ENCODE measurements at regions not wholly inside any gene's neighbourhood (a gene's known extent, or its start where the extent isn't known, plus 50 kb on each side); places are given as distances from the start of the nearest gene placed in this dataset.

DNA sequence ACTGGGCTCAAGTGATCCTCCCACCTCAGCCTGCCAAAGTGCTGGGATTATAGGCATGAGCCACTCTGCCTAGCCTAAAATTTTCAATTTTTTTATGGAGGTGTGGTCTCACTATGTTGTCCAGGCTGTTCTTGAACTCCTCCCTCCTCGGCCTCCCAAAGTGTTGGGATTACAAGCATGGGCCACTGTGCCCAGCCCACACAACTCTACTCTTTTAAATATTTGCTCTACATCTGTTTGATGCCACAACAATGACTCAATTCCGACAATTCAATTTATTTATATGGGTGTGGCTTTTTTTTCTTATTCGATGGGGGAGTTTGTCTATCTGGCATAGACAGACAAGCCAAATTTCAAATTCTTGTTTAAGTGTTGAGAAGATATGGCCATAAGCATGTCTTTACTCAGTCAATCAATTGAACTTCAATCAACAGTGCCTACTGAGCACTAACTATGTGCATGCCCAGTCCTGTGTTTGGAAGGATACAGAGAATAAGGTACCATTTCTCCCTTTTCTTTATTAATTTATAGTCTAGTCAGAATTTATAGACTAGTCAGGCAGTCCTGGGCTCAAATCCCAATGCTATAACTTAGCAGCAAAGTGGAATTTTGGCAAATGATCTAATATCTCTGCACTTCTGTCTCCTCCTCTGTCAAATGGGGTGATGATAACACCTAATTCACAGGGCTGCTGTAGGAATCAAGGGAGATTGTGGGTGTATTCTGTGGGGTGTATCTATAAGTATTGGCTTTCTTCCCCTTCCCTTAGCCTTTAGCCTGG, 54.6 kb upstream of the PIAS1 start:
- FAIRE-seq (no peak), DNase-seq (no peak)
- intact Hi-C loops (cut with DNase I): no loop called here
- Histone ChIP-seq H3K9me3 (ENCODE audit: control insufficient read depth in 2 of 3, insufficient read depth in 1 of 3, low read length in 3 of 3) (no peaks in the 10 kb centered on the region), H3K27ac (ENCODE audit: low read depth in 2 of 2, low read length in 2 of 2) (no peak overlapping the region), H3K27me3 (ENCODE audit: control insufficient read depth, insufficient read depth, low read length) (no peaks in the 10 kb centered on the region), H3K4me3 (ENCODE audit: low read length in 3 of 3) (no peak overlapping the region), H3K4me1 (ENCODE audit: control insufficient read depth in 2 of 3, insufficient read depth in 2 of 3, low read depth in 1 of 3, low read length in 3 of 3) (no peaks in the 10 kb centered on the region), H3K36me3 (ENCODE audit: control insufficient read depth in 2 of 3, insufficient read depth in 3 of 3, low read length in 3 of 3) (no peaks in the 10 kb centered on the region), H3K9ac (ENCODE audit: low read length in 3 of 3) (no peak overlapping the region)
- no peak for TF ChIP-seq CTCF (IDR thresholded peaks at IDR 0.05; ENCODE audit: borderline replicate concordance, extremely low read depth, insufficient read depth)

- intact Hi-C loops (cut with DNase I): no loop called here
- Histone ChIP-seq H3K27ac (ENCODE audit: low read depth in 2 of 2, low read length in 2 of 2) (no peak overlapping the region), H3K9me3 (ENCODE audit: control insufficient read depth in 2 of 3, insufficient read depth in 1 of 3, low read length in 3 of 3) (no peaks in the 10 kb centered on the region), H3K4me1 (ENCODE audit: control insufficient read depth in 2 of 3, insufficient read depth in 2 of 3, low read depth in 1 of 3, low read length in 3 of 3) (no peaks in the 10 kb centered on the region), H3K36me3 (ENCODE audit: control insufficient read depth in 2 of 3, insufficient read depth in 3 of 3, low read length in 3 of 3) (no peaks in the 10 kb centered on the region), H3K9ac (ENCODE audit: low read length in 3 of 3) (no peak overlapping the region), H3K4me3 (ENCODE audit: low read length in 3 of 3) (no peak overlapping the region), H3K27me3 (ENCODE audit: control insufficient read depth, insufficient read depth, low read length) (no peaks in the 10 kb centered on the region)
- DNase-seq (no peak), FAIRE-seq (no peak)
- no peak for TF ChIP-seq CTCF (IDR thresholded peaks at IDR 0.05; ENCODE audit: borderline replicate concordance, extremely low read depth, insufficient read depth)
Measured at GRCh38 chr15:68000754-68001153, 53.4 kb upstream of the PIAS1 start.

GRCh38 chr15:68001811-68002210, 52.3 kb upstream of the PIAS1 start:
- TF ChIP-seq CTCF (IDR thresholded peaks at IDR 0.05; ENCODE audit: borderline replicate concordance, extremely low read depth, insufficient read depth): no peak
- no peaks in the 10 kb centered on the region for H3K36me3 ChIP-seq (ENCODE audit: control insufficient read depth in 2 of 3, insufficient read depth in 3 of 3, low read length in 3 of 3)
- intact Hi-C loops (cut with DNase I): no loop called here
- no peak for DNase-seq
- no peaks in the 10 kb centered on the region for H3K4me1 ChIP-seq (ENCODE audit: control insufficient read depth in 2 of 3, insufficient read depth in 2 of 3, low read depth in 1 of 3, low read length in 3 of 3)
- no peaks in the 10 kb centered on the region for H3K27me3 ChIP-seq (ENCODE audit: control insufficient read depth, insufficient read depth, low read length)
- no peak overlapping the region for H3K9ac ChIP-seq (ENCODE audit: low read length in 3 of 3)
- no peaks in the 10 kb centered on the region for H3K9me3 ChIP-seq (ENCODE audit: control insufficient read depth in 2 of 3, insufficient read depth in 1 of 3, low read length in 3 of 3)
- H3K27ac ChIP-seq (ENCODE audit: low read depth in 2 of 2, low read length in 2 of 2): no peak overlapping the region
- H3K4me3 ChIP-seq (ENCODE audit: low read length in 3 of 3): no peak overlapping the region
- no peak for FAIRE-seq

DNA sequence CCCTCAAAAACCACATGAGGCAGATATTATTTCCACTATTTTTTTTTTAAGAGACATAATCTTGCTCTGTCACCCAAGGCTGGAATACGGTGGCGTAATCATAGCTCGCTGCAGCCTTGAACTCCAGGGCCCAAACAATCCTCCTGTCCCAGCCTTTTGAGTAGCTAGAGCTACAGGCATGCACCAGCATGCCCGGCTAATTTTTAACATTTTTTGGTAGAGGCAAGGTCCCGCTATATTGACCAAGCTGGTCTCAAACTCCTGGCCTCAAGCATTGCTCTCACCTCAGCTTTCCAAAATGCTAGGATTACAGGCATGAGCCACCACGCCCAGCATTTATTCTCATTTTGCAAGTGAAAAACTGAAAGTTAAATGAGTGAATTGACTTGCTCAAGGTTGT, 50.8 kb upstream of the PIAS1 start:
- no peaks in the 10 kb centered on the region for H3K9me3 ChIP-seq (ENCODE audit: control insufficient read depth in 2 of 3, insufficient read depth in 1 of 3, low read length in 3 of 3)
- H3K27me3 ChIP-seq (ENCODE audit: control insufficient read depth, insufficient read depth, low read length): no peaks in the 10 kb centered on the region
- intact Hi-C loops (cut with DNase I): no loop called here
- H3K36me3 ChIP-seq (ENCODE audit: control insufficient read depth in 2 of 3, insufficient read depth in 3 of 3, low read length in 3 of 3): no peaks in the 10 kb centered on the region
- FAIRE-seq: no peak
- H3K4me3 ChIP-seq (ENCODE audit: low read length in 3 of 3): no peak overlapping the region
- no peak overlapping the region for H3K27ac ChIP-seq (ENCODE audit: low read depth in 2 of 2, low read length in 2 of 2)
- TF ChIP-seq CTCF (IDR thresholded peaks at IDR 0.05; ENCODE audit: borderline replicate concordance, extremely low read depth, insufficient read depth): no peak
- DNase-seq: no peak
- H3K9ac ChIP-seq (ENCODE audit: low read length in 3 of 3): no peak overlapping the region
- no peaks in the 10 kb centered on the region for H3K4me1 ChIP-seq (ENCODE audit: control insufficient read depth in 2 of 3, insufficient read depth in 2 of 3, low read depth in 1 of 3, low read length in 3 of 3)
